Dedifferentiated amniotic fluid mesenchymal stem cell (primary cell): ENCODE measurements at regions not wholly inside any gene's neighbourhood (a gene's known extent, or its start where the extent isn't known, plus 50 kb on each side); places are given as distances from the start of the nearest gene placed in this dataset.

Experiments used
- DNase-seq: peaks from one replicate; pipeline ENCODE4 v3.0.0-alpha.2; 2016; ENCODE audit errors: extremely low spot score

GRCh38 chr15:62545467-62546227 is 380.6 kb upstream of the C2CD4B start:
- peak; percentile 46 for DNase-seq

- DNase-seq: no peak
Measured at GRCh38 chr15:62546628-62547027, 381.5 kb upstream of the C2CD4B start.

DNA sequence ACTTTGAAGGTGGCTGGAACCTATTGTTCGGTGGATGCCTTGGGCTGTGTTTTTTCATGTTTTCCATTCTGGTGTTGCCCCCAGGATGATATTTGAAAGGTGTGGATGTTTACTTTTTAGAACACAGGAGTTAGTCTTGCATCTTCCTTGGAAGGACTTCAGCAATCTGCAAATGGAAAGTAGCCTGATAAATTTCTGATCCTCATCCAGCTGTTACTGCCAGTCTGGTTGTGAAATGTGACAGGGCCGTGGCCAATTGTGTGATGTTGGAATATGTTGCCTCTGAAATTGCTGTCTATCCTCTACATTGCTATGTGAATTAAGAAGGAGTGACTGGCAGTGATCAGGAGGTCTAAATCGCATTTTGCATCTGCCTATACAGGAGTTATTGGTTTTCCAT is 382.5 kb upstream of the C2CD4B start:
- no peak for DNase-seq

DNA sequence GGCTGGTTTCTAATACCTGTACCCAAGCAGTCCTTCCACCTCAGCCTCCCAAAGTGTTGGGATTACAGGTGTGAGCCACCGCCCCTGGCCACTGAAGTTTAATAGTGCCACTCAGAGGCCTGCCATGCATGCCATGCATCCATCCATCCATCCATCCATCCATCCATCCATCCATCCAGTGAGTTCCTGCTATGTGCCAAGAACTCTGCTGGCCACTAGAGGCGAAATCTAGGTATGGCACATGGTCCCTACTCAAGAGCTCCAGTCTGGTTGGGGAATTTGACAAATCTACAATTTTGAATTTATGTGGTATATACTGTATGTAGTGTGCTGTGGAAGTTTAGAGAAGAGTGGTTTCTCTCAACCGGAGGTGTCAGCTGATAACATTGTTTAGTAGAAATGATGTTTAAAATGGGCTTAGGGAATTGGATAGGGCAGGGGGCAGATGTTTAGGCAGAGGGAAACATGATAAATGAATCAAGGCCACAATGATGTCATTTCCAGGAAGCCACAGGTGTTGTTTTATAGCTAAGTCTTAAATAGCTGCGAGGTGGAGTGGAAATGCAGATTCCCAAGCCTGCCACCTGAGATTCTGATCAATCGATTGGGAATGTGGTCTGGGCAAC is 384.4 kb upstream of the C2CD4B start:
- DNase-seq: no peak

DNA sequence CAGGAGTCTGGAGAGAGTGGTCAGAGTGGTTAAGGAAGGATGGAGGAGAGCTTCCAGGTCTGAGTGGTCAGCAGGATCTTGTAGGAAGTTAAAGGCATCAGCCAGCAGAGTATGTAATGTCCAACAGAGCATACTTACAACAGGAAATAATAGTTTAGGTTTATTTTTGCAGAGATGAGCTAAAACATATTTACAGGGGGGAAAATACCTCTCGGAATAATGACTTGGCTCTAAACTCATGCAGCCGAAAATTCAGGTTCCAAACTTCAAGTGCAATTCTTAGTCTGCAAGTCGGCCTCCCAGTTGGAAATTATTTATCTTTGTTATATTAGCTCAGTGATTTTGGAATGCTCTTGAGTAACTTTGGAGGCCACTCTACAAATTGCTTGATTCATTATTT is 385.0 kb upstream of the C2CD4B start:
- no peak for DNase-seq

GRCh38 chr15:62552444-62552843 is 387.4 kb upstream of the C2CD4B start:
- DNase-seq: no peak

DNA sequence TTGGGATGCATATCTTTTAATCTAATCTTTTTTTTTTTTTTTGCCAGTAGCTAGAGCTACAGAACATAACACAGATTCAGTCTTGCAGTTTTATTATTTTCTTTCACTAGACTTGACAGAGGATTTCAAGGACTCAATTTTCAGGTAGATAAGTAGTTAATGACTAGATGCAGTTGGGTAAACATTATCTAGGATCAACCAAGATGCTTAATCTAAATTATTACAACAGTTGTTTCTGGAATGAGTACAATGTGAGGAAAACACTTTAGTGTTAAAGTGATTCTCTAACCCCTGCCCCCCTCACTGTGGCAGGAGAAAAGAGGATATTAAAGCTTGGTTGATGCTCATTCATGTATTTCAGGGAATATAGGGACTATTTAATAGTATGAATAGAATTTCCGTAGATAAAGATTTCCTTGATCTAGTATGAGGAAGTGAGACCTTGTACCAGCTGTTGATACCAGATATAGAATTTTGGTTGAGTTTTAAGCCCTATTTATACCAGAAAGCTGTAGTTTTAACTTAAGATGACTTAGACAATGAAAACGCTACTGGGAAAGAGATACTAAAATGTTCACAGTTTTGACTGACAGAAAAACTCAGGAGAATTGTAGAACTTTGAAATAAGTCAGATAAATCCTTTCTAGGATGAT is 389.0 kb upstream of the C2CD4B start:
- DNase-seq: no peak

GRCh38 chr15:62558640-62559380 is 393.7 kb upstream of the C2CD4B start:
- DNase-seq: peak; percentile 72

- no peak for DNase-seq
Measured at GRCh38 chr15:62559381-62559733, 394.3 kb upstream of the C2CD4B start.

- no peak for DNase-seq
Measured at GRCh38 chr15:62561059-62561519, 396.0 kb upstream of the C2CD4B start.

GRCh38 chr15:62561571-62561970 is 396.5 kb upstream of the C2CD4B start:
- DNase-seq: no peak

- no peak for DNase-seq
Measured at GRCh38 chr15:62564886-62565633, 400.0 kb upstream of the C2CD4B start.

DNA sequence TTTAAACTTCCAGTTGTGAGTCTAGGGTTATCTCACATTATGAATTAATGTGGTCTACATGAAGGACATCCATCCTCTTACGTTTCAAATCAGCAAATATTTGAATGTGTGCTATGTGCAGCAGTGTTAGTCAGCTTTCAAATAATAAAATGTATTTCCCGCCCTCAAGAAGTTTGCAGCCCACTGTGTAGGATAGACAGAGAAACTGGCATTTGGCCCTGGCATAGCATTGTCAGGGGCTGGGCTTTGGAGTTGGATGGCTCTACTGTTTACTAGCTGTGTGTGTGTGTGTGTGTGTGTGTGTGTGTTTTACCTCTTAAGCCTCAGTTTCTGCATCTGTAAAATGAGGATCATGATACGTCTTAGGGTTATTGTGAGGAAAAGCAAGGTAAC is 400.5 kb upstream of the C2CD4B start:
- no peak for DNase-seq

- DNase-seq: no peak
Measured at GRCh38 chr15:62566248-62566647, 401.2 kb upstream of the C2CD4B start.

- no peak for DNase-seq
Measured at GRCh38 chr15:62567501-62567900, 402.4 kb upstream of the C2CD4B start.

- no peak for DNase-seq
Measured at GRCh38 chr15:62568004-62568403, 402.9 kb upstream of the C2CD4B start.

DNA sequence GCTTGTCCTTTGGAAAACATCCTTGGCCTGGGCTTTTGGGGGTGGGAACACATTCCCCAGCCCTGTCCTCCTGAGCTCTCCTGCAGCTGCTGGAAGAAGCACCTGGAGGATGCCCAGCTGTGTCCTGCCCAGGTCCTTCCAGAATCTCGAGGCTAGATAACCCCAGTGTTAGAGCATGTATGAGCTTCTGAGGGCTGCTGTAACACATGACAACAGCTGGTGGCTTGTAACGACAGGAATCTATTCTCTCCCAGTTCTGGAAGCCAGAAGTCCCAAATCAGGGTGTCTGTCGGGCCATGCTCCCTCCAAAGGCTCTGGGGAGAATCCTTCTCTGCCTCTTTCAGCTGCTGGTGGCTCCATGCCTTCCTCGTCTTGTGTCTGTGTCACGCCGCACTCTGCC is 403.6 kb upstream of the C2CD4B start:
- no peak for DNase-seq

DNA sequence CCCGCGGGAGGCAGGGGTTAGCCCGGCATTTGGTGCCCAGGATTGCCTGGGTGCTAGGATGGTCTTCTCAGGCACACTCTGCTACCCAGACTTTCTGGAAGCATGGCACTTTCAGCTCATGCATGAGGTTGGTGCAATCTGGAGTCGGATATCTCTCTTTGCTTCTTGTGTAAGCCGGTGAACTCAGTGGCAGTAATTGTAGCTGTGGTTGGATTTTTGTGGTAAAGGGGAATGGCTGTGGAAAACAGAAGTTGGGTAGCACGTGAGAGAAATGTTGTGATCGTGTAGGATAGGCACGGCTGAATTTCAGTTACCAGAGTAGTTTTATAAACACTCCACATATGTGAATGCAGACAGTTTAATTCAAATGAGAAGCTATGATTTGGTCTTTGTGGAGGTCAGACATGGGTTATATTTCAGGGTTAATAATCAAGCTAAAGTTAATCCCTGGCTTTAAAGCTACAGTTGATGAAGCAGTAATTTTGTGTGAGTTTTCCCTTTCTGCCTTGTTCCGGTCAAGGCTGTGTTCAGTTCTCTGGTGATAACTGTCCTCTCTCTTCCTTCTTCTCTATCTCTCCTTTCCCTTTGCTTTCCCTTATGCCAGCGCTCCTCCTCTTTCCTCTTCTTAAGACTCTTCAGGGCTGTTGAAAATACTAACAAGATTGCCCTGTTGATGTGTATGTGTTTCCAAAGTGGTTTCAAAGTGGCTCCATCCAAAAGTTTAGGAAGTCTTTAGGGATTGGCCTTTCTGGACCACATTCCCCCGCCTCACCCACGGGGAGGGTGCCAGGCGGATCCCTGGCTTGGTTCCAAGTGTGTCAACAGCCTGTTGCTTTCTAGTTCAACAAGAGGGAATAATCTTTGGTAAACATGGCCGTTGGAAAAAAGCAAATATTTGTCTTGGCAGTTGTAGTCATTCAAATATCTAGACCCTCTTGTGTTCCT is 404.6 kb upstream of the C2CD4B start:
- DNase-seq: peak; percentile 55

DNA sequence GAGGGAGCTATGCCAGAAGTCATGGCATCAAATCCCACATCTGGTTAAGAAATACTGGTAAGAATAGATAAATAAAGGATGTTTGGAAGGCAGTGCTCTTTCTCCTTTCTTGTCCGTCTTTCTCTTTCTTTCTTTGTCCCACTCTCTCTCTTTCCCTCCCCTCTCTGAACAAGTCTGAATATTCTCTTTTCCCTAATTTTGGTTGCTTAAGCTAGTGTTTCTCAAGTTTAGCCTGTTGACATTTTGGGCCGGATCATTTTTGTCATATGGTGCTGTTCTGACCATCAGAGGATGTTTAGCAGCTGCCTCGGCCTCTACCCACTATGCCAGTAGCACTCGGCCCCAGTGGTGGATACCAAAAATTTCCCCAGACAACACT is 405.3 kb upstream of the C2CD4B start:
- DNase-seq: no peak

- DNase-seq: no peak
Measured at GRCh38 chr15:62571072-62571471, 406.0 kb upstream of the C2CD4B start.

GRCh38 chr15:62572797-62573196 is 407.7 kb upstream of the C2CD4B start:
- DNase-seq: no peak
